Dermis microvascular lymphatic vessel endothelial cell (primary cell): ENCODE measurements at regions not wholly inside any gene's neighbourhood (a gene's known extent, or its start where the extent isn't known, plus 50 kb on each side); places are given as distances from the start of the nearest gene placed in this dataset.
"Not testable (repeated sequence)": the region's sequence is repeated elsewhere in the genome, so short reads cannot be mapped to it uniquely, and the experiment has no call there.

Experiments used
- DNase-seq, 2 donors: peaks; one replicate each; pipeline versions ENCODE4 v3.0.0 to v3.0.0-alpha.2; 2010; ENCODE audit warnings: low read depth in 2 of 2

GRCh38 chr6:28836703-28837102 is 87.1 kb downstream of the TRIM27 start:
- DNase-seq: not testable (repeated sequence)

DNA sequence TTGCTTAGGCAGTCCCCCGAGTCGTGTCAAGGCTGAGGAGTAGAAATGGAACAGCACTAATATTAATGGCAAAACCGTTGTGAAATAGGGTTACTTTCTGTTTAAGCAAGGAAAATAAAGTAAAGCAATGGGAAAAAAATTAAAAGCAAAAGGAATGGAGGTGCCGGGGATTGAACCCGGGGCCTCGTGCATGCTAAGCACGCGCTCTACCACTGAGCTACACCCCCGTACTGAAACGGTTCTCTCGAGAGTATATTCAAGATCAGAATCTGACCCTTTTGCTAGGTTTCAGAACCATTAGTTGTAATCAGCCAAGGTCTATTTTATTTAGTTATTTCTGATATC is 85.5 kb downstream of the TRIM27 start:
- DNase-seq: peak; percentile 73 to 82

DNA sequence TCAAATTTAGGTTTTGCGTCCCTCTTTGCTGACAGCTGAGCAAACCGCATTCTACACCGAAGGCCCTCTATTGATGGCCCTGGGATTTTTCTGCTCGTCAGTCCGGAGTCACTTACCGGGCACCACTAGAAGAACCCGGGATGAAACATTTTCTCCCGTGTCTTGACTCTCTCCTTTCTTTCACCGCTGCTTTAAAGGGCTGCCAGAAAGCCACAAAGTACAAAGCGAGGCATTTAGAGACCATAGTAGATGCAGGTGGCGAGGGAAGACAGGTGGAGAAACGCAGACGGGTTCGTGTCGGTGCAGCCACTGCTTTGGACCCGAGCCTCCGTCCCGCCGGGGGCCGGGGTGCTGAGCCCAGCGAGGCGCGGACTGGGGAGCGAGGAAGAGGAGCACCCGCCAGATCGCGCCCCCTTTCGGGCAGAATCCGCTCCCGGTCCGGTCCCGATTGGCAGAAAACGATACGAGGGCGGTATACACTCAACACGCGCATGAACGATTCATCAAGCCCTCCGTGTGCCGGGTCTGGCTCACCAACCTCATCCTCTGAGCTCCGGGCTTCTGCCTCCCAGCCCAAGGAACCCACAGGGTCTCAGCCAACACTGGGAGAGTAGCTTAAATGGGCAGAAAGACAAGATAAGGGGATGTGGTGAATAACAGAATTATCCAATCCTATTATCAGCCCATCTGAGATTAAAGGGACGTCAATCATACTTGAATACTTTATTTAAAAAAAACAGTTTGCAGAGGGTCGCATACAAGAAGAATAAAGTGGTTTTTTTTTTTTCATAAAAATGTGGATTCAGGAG is 84.9 kb downstream of the TRIM27 start:
- peak; percentile 54 to 86 for DNase-seq

DNA sequence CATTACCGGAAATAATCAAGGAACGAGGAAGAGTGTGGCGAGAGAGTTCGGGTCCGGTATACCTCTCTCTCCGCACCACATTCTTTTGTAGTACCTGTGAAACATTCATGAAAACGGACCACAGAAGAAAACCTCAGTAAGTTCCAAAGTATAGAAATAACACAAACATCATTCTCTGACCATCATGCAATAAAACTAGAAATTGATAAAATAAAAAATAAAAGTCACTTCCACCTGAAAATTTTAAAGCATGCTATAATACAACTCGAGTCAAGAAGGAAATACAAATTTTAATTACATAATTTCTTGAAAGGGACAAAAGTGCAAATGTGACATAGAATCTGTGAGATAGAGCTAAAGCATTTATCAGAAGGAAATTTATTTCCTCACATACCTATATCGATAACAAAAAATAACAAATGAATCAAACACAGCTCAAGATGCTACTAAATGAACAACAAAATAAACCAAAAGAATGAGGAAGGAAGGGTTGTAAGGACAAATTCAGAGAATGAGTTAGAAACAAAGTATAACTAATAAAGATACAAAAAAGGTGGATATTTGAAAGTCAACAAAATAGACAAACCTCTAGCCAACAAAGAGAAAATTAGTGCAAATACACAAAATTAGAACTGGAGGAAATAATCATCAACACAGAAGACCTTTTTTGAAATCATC is 84.2 kb downstream of the TRIM27 start:
- DNase-seq: no peak

GRCh38 chr6:28841290-28841689 is 82.5 kb downstream of the TRIM27 start:
- no peak for DNase-seq

GRCh38 chr6:28848756-28849155 is 75.0 kb downstream of the TRIM27 start:
- not testable (repeated sequence) for DNase-seq
